Cerebellar cortex (tissue), 1 donor: ENCODE measurements at regions not wholly inside any gene's neighbourhood (a gene's known extent, or its start where the extent isn't known, plus 50 kb on each side); places are given as distances from the start of the nearest gene placed in this dataset.
A peak's percentile ranks its signal among the peaks of the same experiment; 100 is the strongest.
"Not testable (repeated sequence)": the region's sequence is repeated elsewhere in the genome, so short reads cannot be mapped to it uniquely, and the experiment has no call there.

Experiments
- DNase-seq: peaks from one replicate; pipeline ENCODE4 v3.0.0-alpha.2; 2015; ENCODE audit warnings: low spot score

DNA sequence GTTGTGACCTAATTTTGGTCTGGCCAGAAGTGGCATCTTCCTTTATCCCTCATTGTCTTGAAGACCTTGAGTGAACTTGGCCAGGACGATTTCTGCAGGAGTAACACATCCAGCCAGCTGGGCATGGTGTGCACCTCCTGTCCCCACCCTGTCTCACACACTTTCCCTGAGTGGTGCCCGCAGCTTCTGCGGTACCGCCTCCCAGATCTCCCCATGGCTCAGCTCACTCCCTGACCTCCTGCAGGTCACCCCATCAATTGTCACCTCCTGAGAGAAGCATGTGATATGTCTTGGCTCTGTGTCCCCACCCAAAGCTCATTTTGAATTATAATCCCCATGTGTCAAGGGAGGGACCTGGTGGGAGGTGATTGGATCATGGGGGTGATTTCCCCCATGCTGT, 50.2 kb upstream of the TP53I11 start:
- no peak for DNase-seq

- no peak for DNase-seq
Observed at GRCh38 chr11:45001466-45002165, 50.9 kb upstream of the TP53I11 start.

- DNase-seq: no peak
Observed at GRCh38 chr11:45005106-45005505, 54.4 kb upstream of the TP53I11 start.

- DNase-seq: no peak
Observed at GRCh38 chr11:45007011-45007410, 56.3 kb upstream of the TP53I11 start.

DNA sequence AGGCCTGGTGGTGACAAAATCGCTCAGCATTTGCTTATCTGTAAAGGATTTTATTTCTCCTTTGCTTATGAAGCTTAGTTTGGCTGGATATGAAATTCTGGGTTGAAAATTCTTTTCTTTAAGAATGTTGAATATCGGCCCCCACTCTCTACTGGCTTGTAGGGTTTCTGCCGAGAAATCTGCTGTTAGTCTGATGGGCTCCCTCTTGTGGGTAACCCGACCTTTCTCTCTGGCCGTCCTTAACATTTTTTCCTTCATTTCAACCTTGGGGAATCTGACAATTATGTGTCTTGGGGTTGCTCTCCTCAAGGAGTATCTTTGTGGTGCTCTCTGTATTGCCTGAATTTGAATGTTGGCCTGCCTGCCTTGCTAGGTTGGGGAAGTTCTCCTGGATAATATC, 65.3 kb upstream of the TP53I11 start:
- DNase-seq: not testable (repeated sequence)

- DNase-seq: not testable (repeated sequence)
Observed at GRCh38 chr11:45016446-45016845, 65.8 kb upstream of the TP53I11 start.

DNA sequence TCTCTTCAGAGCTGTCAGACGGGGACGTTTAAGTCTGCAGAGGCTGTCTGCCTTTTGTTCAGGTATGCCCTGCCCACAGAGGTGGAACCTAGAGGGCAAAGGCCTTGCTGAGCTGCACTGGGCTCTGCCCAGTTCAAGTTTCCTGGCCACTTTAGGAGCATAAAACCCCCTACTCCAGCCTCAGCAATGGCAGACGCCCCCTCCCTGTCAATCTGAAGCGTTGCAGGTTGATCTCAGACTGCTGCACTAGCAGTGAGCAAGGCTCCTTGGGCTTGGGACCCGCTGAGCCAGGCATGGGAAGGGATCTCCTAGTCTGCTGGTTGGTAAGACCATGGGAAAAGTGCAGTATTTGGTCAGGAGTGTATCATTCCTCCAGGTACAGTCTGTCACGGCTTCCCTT, 66.6 kb upstream of the TP53I11 start:
- DNase-seq: no peak

- no peak for DNase-seq
Observed at GRCh38 chr11:45021001-45021400, 70.3 kb upstream of the TP53I11 start.

DNA sequence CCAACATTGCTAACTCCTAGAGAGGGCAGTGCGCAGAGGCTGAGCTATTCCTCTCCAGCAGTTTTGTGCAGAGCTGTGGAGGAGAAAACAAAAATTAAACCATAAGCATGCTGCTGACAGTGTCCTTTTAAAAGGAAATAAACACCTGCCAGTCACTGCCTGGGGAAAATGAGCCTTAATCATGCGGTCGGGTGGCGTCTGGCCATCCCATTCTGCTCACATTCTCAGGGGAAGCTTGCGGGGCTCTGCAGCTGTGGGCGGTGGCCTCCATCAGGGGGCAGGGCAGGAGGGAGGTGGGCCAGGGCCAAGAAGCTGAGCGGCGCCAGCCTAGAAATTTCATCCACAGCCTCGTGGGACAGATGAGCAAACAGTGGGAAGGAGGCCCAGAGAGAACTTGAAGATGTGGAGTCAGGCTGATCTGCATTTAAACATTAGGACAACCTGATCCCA, 71.0 kb upstream of the TP53I11 start:
- DNase-seq: peak; percentile 77

DNA sequence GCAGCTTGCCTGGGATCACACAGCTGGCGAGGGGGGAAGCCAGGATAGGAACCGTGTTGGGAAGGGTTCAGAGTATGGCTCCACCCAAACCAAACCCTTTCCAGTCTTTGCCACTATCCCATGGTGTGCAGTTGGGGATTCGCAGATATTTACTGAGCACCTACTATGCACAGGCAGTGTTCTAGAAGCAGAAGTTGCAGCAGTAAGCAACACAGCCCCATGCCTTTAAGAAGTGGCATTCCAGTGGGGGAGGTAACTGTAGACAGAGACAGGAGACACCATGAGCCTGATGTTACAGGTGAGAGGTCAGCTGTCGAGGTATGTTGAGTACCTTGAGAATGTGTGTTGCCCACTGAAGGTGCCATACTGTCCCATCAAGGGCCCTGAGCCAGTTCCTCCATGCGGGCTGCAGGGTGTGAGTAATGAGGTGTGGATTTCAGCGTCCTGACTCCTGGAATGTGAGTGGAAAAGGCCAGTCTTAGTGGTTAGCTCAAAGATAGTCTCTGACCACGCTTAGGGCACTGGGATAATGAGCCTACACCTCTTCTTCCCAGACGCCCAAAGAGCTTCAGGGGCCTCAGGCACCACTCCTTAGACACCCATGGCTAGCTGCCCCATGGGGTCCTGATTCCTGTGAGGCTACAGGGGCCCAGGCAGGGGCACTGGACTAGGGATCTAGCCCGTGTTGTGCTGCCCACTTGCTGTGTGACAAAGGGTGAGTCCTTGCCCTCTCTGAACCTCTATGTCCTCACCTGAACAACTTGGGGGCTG, 71.8 kb upstream of the TP53I11 start:
- peak; percentile 72 for DNase-seq

- no peak for DNase-seq
Observed at GRCh38 chr11:45023065-45023365, 72.3 kb upstream of the TP53I11 start.

DNA sequence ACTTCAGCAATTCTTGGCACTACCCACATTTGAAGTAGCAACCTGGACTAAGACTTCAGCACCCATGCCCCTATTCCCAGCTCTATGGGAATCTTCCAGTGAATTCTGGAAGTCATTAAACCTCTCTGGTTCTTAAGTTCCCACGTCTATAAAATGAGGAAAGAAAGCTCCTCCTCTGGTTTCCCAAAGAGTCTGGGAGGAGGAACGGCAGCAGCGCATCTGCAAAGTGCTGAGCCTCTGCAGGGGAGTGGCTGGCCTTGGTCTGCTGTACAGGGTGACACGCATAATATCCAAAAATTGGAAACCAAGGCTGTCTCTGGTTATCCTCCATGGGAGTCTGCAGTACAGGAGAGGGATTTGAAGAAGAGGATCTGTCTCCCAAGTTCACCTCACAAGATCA, 73.6 kb upstream of the TP53I11 start:
- peak; percentile 27 for DNase-seq

DNA sequence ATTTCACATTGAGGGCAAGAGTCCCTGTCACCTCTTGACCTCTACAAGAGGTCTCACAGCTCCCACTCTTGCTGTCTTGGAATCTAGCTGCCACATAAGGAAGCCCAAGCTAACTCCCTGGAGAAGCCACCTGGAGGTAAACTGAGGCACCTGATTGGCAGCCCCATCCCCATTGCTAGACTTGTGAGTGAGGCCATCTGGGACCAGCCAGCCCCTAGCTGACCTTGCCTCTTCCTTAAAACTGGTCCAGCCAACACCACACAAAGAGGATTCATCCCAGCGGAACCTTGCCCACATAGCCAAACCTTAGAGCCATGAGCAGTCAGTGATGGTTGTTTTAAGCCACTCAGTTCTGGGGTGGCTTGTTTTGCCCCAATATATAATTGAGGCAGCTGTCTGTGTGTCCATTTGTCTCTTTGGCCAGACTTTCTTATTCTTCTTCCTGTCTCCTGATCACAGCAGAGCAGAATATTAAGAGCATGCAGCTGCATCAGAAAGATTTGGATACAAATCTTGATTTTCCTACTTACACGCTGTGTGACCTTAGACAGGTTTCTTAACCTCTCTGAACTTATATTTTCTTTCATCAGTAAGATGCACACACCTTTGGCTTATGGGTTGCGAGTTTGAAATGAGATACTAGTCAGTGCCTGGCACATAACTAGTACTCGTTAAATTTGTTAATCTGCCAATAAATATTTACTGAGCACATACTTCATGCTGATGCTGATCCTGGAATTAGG, 74.3 kb upstream of the TP53I11 start:
- DNase-seq: no peak

GRCh38 chr11:45025716-45026492, 75.2 kb upstream of the TP53I11 start:
- DNase-seq: no peak

GRCh38 chr11:45026835-45027234, 76.2 kb upstream of the TP53I11 start:
- DNase-seq: no peak

- no peak for DNase-seq
Observed at GRCh38 chr11:45027312-45027711, 76.6 kb upstream of the TP53I11 start.

GRCh38 chr11:45028911-45029682, 78.4 kb upstream of the TP53I11 start:
- DNase-seq: no peak

DNA sequence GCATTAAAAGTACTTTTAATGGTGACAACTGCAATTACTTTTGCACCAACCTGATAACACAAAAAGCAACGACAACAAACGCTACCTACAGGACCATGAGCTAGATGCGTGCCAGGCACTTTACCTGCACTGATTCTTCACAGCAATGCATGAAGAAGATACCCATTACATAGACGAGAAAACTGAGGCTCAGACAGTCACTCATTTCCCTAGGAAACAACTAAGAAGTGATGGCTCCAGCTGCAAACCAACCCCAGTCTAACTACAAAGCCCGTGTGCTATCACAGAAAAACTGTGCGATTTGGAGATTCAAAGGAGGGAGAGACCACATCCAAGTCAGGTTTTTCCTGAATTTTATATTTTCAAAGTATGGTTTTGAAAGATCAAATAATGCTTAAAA, 80.1 kb upstream of the TP53I11 start:
- no peak for DNase-seq

GRCh38 chr11:45031912-45032519, 81.3 kb upstream of the TP53I11 start:
- no peak for DNase-seq

DNA sequence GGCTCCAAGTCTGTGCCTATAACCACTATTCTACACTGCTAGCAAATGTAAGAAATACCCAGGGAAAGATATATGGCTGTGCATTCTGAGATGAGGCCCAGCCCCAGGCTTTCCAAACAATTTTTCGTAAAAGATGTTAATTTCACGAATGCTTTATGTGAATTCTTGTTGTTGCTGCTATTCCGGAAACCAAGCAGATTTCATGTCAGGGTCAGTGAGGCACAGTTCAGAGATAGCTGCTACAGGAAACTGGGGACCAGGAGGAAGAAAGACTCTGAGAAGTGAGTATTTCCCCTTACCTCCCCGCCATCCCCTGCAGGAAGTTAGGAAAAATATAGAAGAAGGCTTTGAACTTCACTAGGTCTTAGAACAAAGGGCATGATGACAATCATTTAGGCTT, 84.7 kb upstream of the TP53I11 start:
- DNase-seq: no peak

DNA sequence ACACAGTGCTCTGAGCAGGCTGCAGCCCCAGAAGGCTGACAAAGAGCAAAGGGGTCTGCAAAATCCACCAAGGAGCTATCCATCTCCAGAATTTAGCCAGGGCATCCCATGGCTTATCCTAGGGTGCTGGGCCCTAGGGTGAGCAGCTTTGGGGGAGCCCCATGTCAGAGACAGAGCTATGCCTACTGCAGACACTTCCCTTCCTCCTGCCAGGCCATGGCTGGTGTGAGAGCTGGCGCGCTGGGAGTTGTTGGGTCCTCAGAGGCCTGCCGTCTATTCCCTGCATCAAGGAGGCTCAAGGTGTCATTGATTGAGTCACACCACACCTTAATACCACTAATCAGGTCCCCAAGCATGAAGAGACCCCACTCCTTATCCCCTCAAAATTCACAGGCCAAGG, 85.3 kb upstream of the TP53I11 start:
- no peak for DNase-seq
